Urothelium cell line (cell line): ENCODE measurements at regions not wholly inside any gene's neighbourhood (a gene's known extent, or its start where the extent isn't known, plus 50 kb on each side); places are given as distances from the start of the nearest gene placed in this dataset.
"Not testable (repeated sequence)": the region's sequence is repeated elsewhere in the genome, so short reads cannot be mapped to it uniquely, and the experiment has no call there.

Experiments used
- DNase-seq: peaks from one replicate; pipeline ENCODE4 v3.0.0; 2011; ENCODE audit warnings: low spot score, mixed read lengths
- FAIRE-seq: peaks from 2 replicates; lab custom pipeline; 2011; peaks lifted over from hg19 to GRCh38; lab: Jason Lieb, UNC

- not testable (repeated sequence) for DNase-seq
- peak; percentile 27 for FAIRE-seq
Measured at GRCh38 chr15:20372416-20372815, 169.2 kb downstream of the GOLGA6L6 start.

GRCh38 chr15:20369500-20369899 is 172.1 kb downstream of the GOLGA6L6 start:
- FAIRE-seq (no peak), DNase-seq (no peak)

GRCh38 chr15:20368974-20369373 is 172.6 kb downstream of the GOLGA6L6 start:
- no peak for DNase-seq
- no peak for FAIRE-seq

- DNase-seq (no peak), FAIRE-seq (no peak)
Measured at GRCh38 chr15:20367093-20367492, 174.5 kb downstream of the GOLGA6L6 start.

- not testable (repeated sequence) for FAIRE-seq
Measured at GRCh38 chr15:20363591-20363990, 178.0 kb downstream of the GOLGA6L6 start.

GRCh38 chr15:20361091-20361490 is 180.5 kb downstream of the GOLGA6L6 start:
- FAIRE-seq (no peak), DNase-seq (no peak)

More at GRCh38 chr15:20363591-20363990, 178.0 kb downstream of the GOLGA6L6 start:
- not testable (repeated sequence) for DNase-seq

- FAIRE-seq (no peak), DNase-seq (no peak)
Measured at GRCh38 chr15:20358779-20359414, 182.7 kb downstream of the GOLGA6L6 start.

- DNase-seq (peak; percentile 18), FAIRE-seq (no peak)
Measured at GRCh38 chr15:20358066-20358778, 183.4 kb downstream of the GOLGA6L6 start.

- FAIRE-seq, result no peak
- DNase-seq, result no peak
Measured at GRCh38 chr15:20357481-20358065, 184.0 kb downstream of the GOLGA6L6 start.

GRCh38 chr15:20356911-20357480 is 184.6 kb downstream of the GOLGA6L6 start:
- FAIRE-seq, result no peak
- DNase-seq, result peak; percentile 19

GRCh38 chr15:20356444-20356910 is 185.1 kb downstream of the GOLGA6L6 start:
- peak; percentile 40 for FAIRE-seq
- peak; percentile 86 for DNase-seq

GRCh38 chr15:20355256-20355868 is 186.2 kb downstream of the GOLGA6L6 start:
- FAIRE-seq, result no peak
- no peak for DNase-seq

GRCh38 chr15:20354884-20355223 is 186.7 kb downstream of the GOLGA6L6 start:
- not testable (repeated sequence) for DNase-seq, FAIRE-seq

- DNase-seq (peak; percentile 25), FAIRE-seq (peak; percentile 85)
Measured at GRCh38 chr15:20353966-20354883, 187.4 kb downstream of the GOLGA6L6 start.

GRCh38 chr15:20352241-20353200 is 189.1 kb downstream of the GOLGA6L6 start:
- DNase-seq, result no peak

GRCh38 chr15:20351448-20351971 is 190.1 kb downstream of the GOLGA6L6 start:
- DNase-seq, result peak; percentile 21
- no peak for FAIRE-seq

More at GRCh38 chr15:20352241-20353200, 189.1 kb downstream of the GOLGA6L6 start:
- no peak for FAIRE-seq

GRCh38 chr15:20349774-20350498 is 191.7 kb downstream of the GOLGA6L6 start:
- FAIRE-seq, result no peak
- DNase-seq, result no peak
